ENCODE measurements at regions not wholly inside any gene's neighbourhood (a gene's known extent, or its start where the extent isn't known, plus 50 kb on each side); places are given as distances from the start of the nearest gene placed in this dataset.
"Not testable (repeated sequence)": the region's sequence is repeated elsewhere in the genome, so short reads cannot be mapped to it uniquely, and the experiment has no call there.

- no peaks in the 10 kb centered on the region for H3K9me3 ChIP-seq (ENCODE audit: insufficient read depth, low read length)
- no peaks in the 10 kb centered on the region for H3K36me3 ChIP-seq (replicated peaks; ENCODE audit: low read depth, low read length)
- no peak overlapping the region for H3K4me2 ChIP-seq (ENCODE audit: low read length)
- no peaks in the 10 kb centered on the region for H4K20me1 ChIP-seq (ENCODE audit: insufficient read depth, low read length)
- H3K4me1 ChIP-seq (ENCODE audit: low read length) = peaks cover 6% of the 10 kb centered on the region; the same call in 1 of the 2 replicates
- TF ChIP-seq, protein P1, sequence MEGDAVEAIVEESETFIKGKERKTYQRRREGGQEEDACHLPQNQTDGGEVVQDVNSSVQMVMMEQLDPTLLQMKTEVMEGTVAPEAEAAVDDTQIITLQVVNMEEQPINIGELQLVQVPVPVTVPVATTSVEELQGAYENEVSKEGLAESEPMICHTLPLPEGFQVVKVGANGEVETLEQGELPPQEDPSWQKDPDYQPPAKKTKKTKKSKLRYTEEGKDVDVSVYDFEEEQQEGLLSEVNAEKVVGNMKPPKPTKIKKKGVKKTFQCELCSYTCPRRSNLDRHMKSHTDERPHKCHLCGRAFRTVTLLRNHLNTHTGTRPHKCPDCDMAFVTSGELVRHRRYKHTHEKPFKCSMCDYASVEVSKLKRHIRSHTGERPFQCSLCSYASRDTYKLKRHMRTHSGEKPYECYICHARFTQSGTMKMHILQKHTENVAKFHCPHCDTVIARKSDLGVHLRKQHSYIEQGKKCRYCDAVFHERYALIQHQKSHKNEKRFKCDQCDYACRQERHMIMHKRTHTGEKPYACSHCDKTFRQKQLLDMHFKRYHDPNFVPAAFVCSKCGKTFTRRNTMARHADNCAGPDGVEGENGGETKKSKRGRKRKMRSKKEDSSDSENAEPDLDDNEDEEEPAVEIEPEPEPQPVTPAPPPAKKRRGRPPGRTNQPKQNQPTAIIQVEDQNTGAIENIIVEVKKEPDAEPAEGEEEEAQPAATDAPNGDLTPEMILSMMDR (IDR thresholded peaks at IDR 0.05; ENCODE audit: low read depth, low read length) = no peak
- no peak for TF ChIP-seq EZH2phosphoT487 (IDR thresholded peaks at IDR 0.05; ENCODE audit: low read depth)
- H3K27me3 ChIP-seq (ENCODE audit: low read depth, low read length) = peaks cover 15% of the 10 kb centered on the region
- H2AFZ ChIP-seq (ENCODE audit: low read depth, low read length) = no peak overlapping the region
- no peak overlapping the region for H3K4me3 ChIP-seq (ENCODE audit: low read length)
- no peak overlapping the region for H3K9ac ChIP-seq (ENCODE audit: low read length)
- H3K27ac ChIP-seq (ENCODE audit: low read length) = no peak overlapping the region
- H3K79me2 ChIP-seq (ENCODE audit: low read length) = no peaks in the 10 kb centered on the region
These were observed 82.4 kb upstream of the VGLL4 start for GRCh38 chr3:11726146-11726545.

DNA sequence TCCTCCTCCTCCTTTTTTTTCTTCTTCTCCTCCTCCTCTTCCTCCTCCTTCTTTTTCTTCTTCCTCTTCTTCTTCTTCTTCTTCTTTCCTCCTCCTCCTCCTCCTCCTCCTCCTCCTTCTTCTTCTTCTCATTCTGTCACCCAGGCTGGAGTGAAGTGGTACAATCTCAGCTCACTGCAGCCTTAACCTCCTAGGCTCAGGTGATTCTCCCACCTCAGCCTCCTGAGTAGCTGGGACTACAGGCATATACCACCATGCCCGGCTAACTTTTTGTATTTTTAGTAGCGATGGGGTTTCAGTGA lies 81.6 kb upstream of the VGLL4 start:
- not testable (repeated sequence) for H2AFZ ChIP-seq (ENCODE audit: low read depth, low read length); H3K4me1 ChIP-seq (ENCODE audit: low read length); H4K20me1 ChIP-seq (ENCODE audit: insufficient read depth, low read length); H3K9me3 ChIP-seq (ENCODE audit: insufficient read depth, low read length); H3K4me2 ChIP-seq (ENCODE audit: low read length); H3K9ac ChIP-seq (ENCODE audit: low read length); H3K79me2 ChIP-seq (ENCODE audit: low read length); H3K27ac ChIP-seq (ENCODE audit: low read length); H3K4me3 ChIP-seq (ENCODE audit: low read length); H3K36me3 ChIP-seq (replicated peaks; ENCODE audit: low read depth, low read length)
- peaks cover 20% of the 10 kb centered on the region for H3K27me3 ChIP-seq (ENCODE audit: low read depth, low read length)

- H3K27me3 ChIP-seq (ENCODE audit: low read depth, low read length) = peaks cover 19% of the 10 kb centered on the region
- H3K4me3 ChIP-seq (ENCODE audit: low read length) = peak overlapping the region; percentile 81
- H3K36me3 ChIP-seq (replicated peaks; ENCODE audit: low read depth, low read length) = no peaks in the 10 kb centered on the region
- no peaks in the 10 kb centered on the region for H4K20me1 ChIP-seq (ENCODE audit: insufficient read depth, low read length)
- H3K9ac ChIP-seq (ENCODE audit: low read length) = peak overlapping the region; percentile 42; the same call in 1 of the 2 replicates
- H3K27ac ChIP-seq (ENCODE audit: low read length) = no peak overlapping the region
- H3K9me3 ChIP-seq (ENCODE audit: insufficient read depth, low read length) = no peaks in the 10 kb centered on the region
- H3K4me2 ChIP-seq (ENCODE audit: low read length) = peak overlapping the region; percentile 70
- peak overlapping the region; percentile 90 for H2AFZ ChIP-seq (ENCODE audit: low read depth, low read length)
- H3K79me2 ChIP-seq (ENCODE audit: low read length) = no peaks in the 10 kb centered on the region
- peaks cover 6% of the 10 kb centered on the region; the same call in 1 of the 2 replicates for H3K4me1 ChIP-seq (ENCODE audit: low read length)
- TF ChIP-seq EZH2phosphoT487 (IDR thresholded peaks at IDR 0.05; ENCODE audit: low read depth) = no peak
- TF ChIP-seq, protein P1 (IDR thresholded peaks at IDR 0.05; ENCODE audit: low read depth, low read length) = no peak
These were observed 81.1 kb upstream of the VGLL4 start for GRCh38 chr3:11724615-11725339.

- H2AFZ ChIP-seq (ENCODE audit: low read depth, low read length) = no peak overlapping the region
- no peak overlapping the region for H3K4me3 ChIP-seq (ENCODE audit: low read length)
- TF ChIP-seq EZH2phosphoT487 (IDR thresholded peaks at IDR 0.05; ENCODE audit: low read depth) = no peak
- TF ChIP-seq, protein P1 (IDR thresholded peaks at IDR 0.05; ENCODE audit: low read depth, low read length) = no peak
- H3K9me3 ChIP-seq (ENCODE audit: insufficient read depth, low read length) = no peaks in the 10 kb centered on the region
- H3K79me2 ChIP-seq (ENCODE audit: low read length) = no peaks in the 10 kb centered on the region
- no peaks in the 10 kb centered on the region for H3K36me3 ChIP-seq (replicated peaks; ENCODE audit: low read depth, low read length)
- peaks cover 18% of the 10 kb centered on the region for H3K27me3 ChIP-seq (ENCODE audit: low read depth, low read length)
- H4K20me1 ChIP-seq (ENCODE audit: insufficient read depth, low read length) = no peaks in the 10 kb centered on the region
- no peak overlapping the region for H3K27ac ChIP-seq (ENCODE audit: low read length)
- peaks cover 12% of the 10 kb centered on the region for H3K4me1 ChIP-seq (ENCODE audit: low read length)
- no peak overlapping the region for H3K4me2 ChIP-seq (ENCODE audit: low read length)
- H3K9ac ChIP-seq (ENCODE audit: low read length) = no peak overlapping the region
These were observed 77.8 kb upstream of the VGLL4 start for GRCh38 chr3:11721479-11721878.

Measured in OCI-LY3 (cell line).